Endothelial cell (in vitro differentiated cells): ENCODE measurements at regions not wholly inside any gene's neighbourhood (a gene's known extent, or its start where the extent isn't known, plus 50 kb on each side); places are given as distances from the start of the nearest gene placed in this dataset.

ENCODE experiments used
- DNase-seq: peaks from one replicate; pipeline ENCODE4 v3.0.0; 2021; ENCODE audit warnings: low spot score
- H3K27ac Mint-ChIP-seq: one replicate; pipeline ENCODE4 v1.8.0; 2021; ENCODE audit warnings: mixed read lengths, inconsistent platforms; ENCODE audit not compliant: unreplicated experiment
- H3K27me3 Mint-ChIP-seq: one replicate; pipeline ENCODE4 v1.8.0; 2021; ENCODE audit warnings: mild to moderate bottlenecking, moderate library complexity, mixed read lengths, inconsistent platforms; ENCODE audit not compliant: unreplicated experiment
- H3K36me3 Mint-ChIP-seq: one replicate; pipeline ENCODE4 v1.8.0; 2021; ENCODE audit warnings: mild to moderate bottlenecking, low read depth, mixed read lengths, inconsistent platforms; ENCODE audit not compliant: unreplicated experiment
- H3K4me1 Mint-ChIP-seq: one replicate; pipeline ENCODE4 v1.8.0; 2021; ENCODE audit warnings: mild to moderate bottlenecking, mixed read lengths, inconsistent platforms; ENCODE audit not compliant: unreplicated experiment
- H3K4me3 Mint-ChIP-seq: one replicate; pipeline ENCODE4 v1.8.0; 2021; ENCODE audit warnings: mild to moderate bottlenecking, mixed read lengths, inconsistent platforms; ENCODE audit not compliant: unreplicated experiment
- H3K9me3 Mint-ChIP-seq: one replicate; pipeline ENCODE4 v1.8.0; 2021; ENCODE audit warnings: mixed read lengths, inconsistent platforms; ENCODE audit not compliant: unreplicated experiment
- CTCF ChIP-seq: fragments of 200-600 bp; sonication (generic); IDR thresholded peaks from one replicate; pipeline ENCODE4 v1.5.0; 2021; ENCODE audit warnings: antibody characterized with exemption; ENCODE audit not compliant: unreplicated experiment

GRCh38 chr22:49053578-49053977 is 774.1 kb downstream of the BRD1 start:
- Mint-ChIP-seq H3K27me3 (no peaks in the 10 kb centered on the region), H3K4me3 (no peak overlapping the region), H3K4me1 (no peaks in the 10 kb centered on the region), H3K27ac (no peak overlapping the region), H3K9me3 (no peaks in the 10 kb centered on the region), H3K36me3 (no peaks in the 10 kb centered on the region)
- TF ChIP-seq CTCF, result no peak
- DNase-seq, result no peak

- no peaks in the 10 kb centered on the region for H3K27me3 Mint-ChIP-seq
- no peak for DNase-seq
- no peak for TF ChIP-seq CTCF
- no peak overlapping the region for H3K4me3 Mint-ChIP-seq
- no peaks in the 10 kb centered on the region for H3K36me3 Mint-ChIP-seq
- no peaks in the 10 kb centered on the region for H3K9me3 Mint-ChIP-seq
- no peak overlapping the region for H3K27ac Mint-ChIP-seq
- H3K4me1 Mint-ChIP-seq, result no peaks in the 10 kb centered on the region
These were observed 775.1 kb downstream of the BRD1 start for GRCh38 chr22:49052560-49052959.

GRCh38 chr22:49052023-49052538 is 775.6 kb downstream of the BRD1 start:
- H3K9me3 Mint-ChIP-seq, result no peaks in the 10 kb centered on the region
- no peaks in the 10 kb centered on the region for H3K4me1 Mint-ChIP-seq
- no peak overlapping the region for H3K4me3 Mint-ChIP-seq
- DNase-seq, result no peak
- no peak overlapping the region for H3K27ac Mint-ChIP-seq
- no peak for TF ChIP-seq CTCF
- no peaks in the 10 kb centered on the region for H3K36me3 Mint-ChIP-seq
- H3K27me3 Mint-ChIP-seq, result peaks cover 3% of the 10 kb centered on the region

- Mint-ChIP-seq H3K27me3 (peaks cover 3% of the 10 kb centered on the region), H3K9me3 (no peaks in the 10 kb centered on the region), H3K27ac (no peak overlapping the region), H3K4me1 (no peaks in the 10 kb centered on the region), H3K4me3 (no peak overlapping the region), H3K36me3 (no peaks in the 10 kb centered on the region)
- TF ChIP-seq CTCF, result no peak
- no peak for DNase-seq
These were observed 776.1 kb downstream of the BRD1 start for GRCh38 chr22:49051491-49052022.

GRCh38 chr22:49049691-49050090 is 778.0 kb downstream of the BRD1 start:
- Mint-ChIP-seq H3K36me3 (no peaks in the 10 kb centered on the region), H3K4me3 (no peak overlapping the region), H3K4me1 (no peaks in the 10 kb centered on the region), H3K27ac (no peak overlapping the region), H3K27me3 (peaks cover 5% of the 10 kb centered on the region), H3K9me3 (no peaks in the 10 kb centered on the region)
- TF ChIP-seq CTCF, result no peak
- no peak for DNase-seq
